ENCODE measurements at regions not wholly inside any gene's neighbourhood (a gene's known extent, or its start where the extent isn't known, plus 50 kb on each side); places are given as distances from the start of the nearest gene placed in this dataset.
"Not testable (repeated sequence)": the region's sequence is repeated elsewhere in the genome, so short reads cannot be mapped to it uniquely, and the experiment has no call there.

- no peak for DNase-seq (ENCODE audit: low read depth in 1 of 2, low spot score in 1 of 2)
Observed at GRCh38 chr1:224791362-224791941, 138.0 kb upstream of the DNAH14 start.

- DNase-seq (ENCODE audit: low read depth in 1 of 2, low spot score in 1 of 2) = no peak
Observed at GRCh38 chr1:224795591-224795990, 133.9 kb upstream of the DNAH14 start.

GRCh38 chr1:224799083-224799482 is 130.4 kb upstream of the DNAH14 start:
- DNase-seq (ENCODE audit: low read depth in 1 of 2, low spot score in 1 of 2) = no peak

GRCh38 chr1:224800486-224801119 is 128.9 kb upstream of the DNAH14 start:
- no peak for DNase-seq (ENCODE audit: low read depth in 1 of 2, low spot score in 1 of 2)

- DNase-seq (ENCODE audit: low read depth in 1 of 2, low spot score in 1 of 2) = no peak
Observed at GRCh38 chr1:224801844-224802490, 127.5 kb upstream of the DNAH14 start.

- no peak for DNase-seq (ENCODE audit: low read depth in 1 of 2, low spot score in 1 of 2)
Observed at GRCh38 chr1:224802617-224803016, 126.9 kb upstream of the DNAH14 start.

GRCh38 chr1:224804220-224804619 is 125.3 kb upstream of the DNAH14 start:
- no peak for DNase-seq (ENCODE audit: low read depth in 1 of 2, low spot score in 1 of 2)

- DNase-seq (ENCODE audit: low read depth in 1 of 2, low spot score in 1 of 2) = no peak
Observed at GRCh38 chr1:224805889-224806288, 123.6 kb upstream of the DNAH14 start.

- DNase-seq (ENCODE audit: low read depth in 1 of 2, low spot score in 1 of 2) = no peak
Observed at GRCh38 chr1:224809137-224809536, 120.3 kb upstream of the DNAH14 start.

- no peak for DNase-seq (ENCODE audit: low read depth in 1 of 2, low spot score in 1 of 2)
Observed at GRCh38 chr1:224809613-224810012, 119.9 kb upstream of the DNAH14 start.

GRCh38 chr1:224811564-224811963 is 117.9 kb upstream of the DNAH14 start:
- no peak for DNase-seq (ENCODE audit: low read depth in 1 of 2, low spot score in 1 of 2)

GRCh38 chr1:224815647-224816046 is 113.8 kb upstream of the DNAH14 start:
- no peak for DNase-seq (ENCODE audit: low read depth in 1 of 2, low spot score in 1 of 2)

- DNase-seq (ENCODE audit: low read depth in 1 of 2, low spot score in 1 of 2) = no peak
Observed at GRCh38 chr1:224816062-224816461, 113.4 kb upstream of the DNAH14 start.

GRCh38 chr1:224817382-224817781 is 112.1 kb upstream of the DNAH14 start:
- no peak for DNase-seq (ENCODE audit: low read depth in 1 of 2, low spot score in 1 of 2)

GRCh38 chr1:224819861-224820260 is 109.6 kb upstream of the DNAH14 start:
- DNase-seq (ENCODE audit: low read depth in 1 of 2, low spot score in 1 of 2) = no peak

GRCh38 chr1:224820341-224820740 is 109.1 kb upstream of the DNAH14 start:
- DNase-seq (ENCODE audit: low read depth in 1 of 2, low spot score in 1 of 2) = no peak

- DNase-seq (ENCODE audit: low read depth in 1 of 2, low spot score in 1 of 2) = not testable (repeated sequence)
Observed at GRCh38 chr1:224821751-224822150, 107.7 kb upstream of the DNAH14 start.

GRCh38 chr1:224825525-224826000 is 103.9 kb upstream of the DNAH14 start:
- DNase-seq (ENCODE audit: low read depth in 1 of 2, low spot score in 1 of 2) = no peak

GRCh38 chr1:224828691-224829090 is 100.8 kb upstream of the DNAH14 start:
- no peak for DNase-seq (ENCODE audit: low read depth in 1 of 2, low spot score in 1 of 2)

- DNase-seq (ENCODE audit: low read depth in 1 of 2, low spot score in 1 of 2) = no peak
Observed at GRCh38 chr1:224831501-224831900, 98.0 kb upstream of the DNAH14 start.

GRCh38 chr1:224839648-224840300 is 89.7 kb upstream of the DNAH14 start:
- DNase-seq (ENCODE audit: low read depth in 1 of 2, low spot score in 1 of 2) = not testable (repeated sequence)

- DNase-seq (ENCODE audit: low read depth in 1 of 2, low spot score in 1 of 2) = not testable (repeated sequence)
Observed at GRCh38 chr1:224841803-224842202, 87.7 kb upstream of the DNAH14 start.

Data from activated CD4-positive, alpha-beta T cell treated with anti-CD3 and anti-CD28 coated beads, Interleukin-2, amount 50 U/mL, for 24 hours (primary cell).